Keratinocyte (primary cell): ENCODE measurements at regions not wholly inside any gene's neighbourhood (a gene's known extent, or its start where the extent isn't known, plus 50 kb on each side); places are given as distances from the start of the nearest gene placed in this dataset.

Source experiments
- DNase-seq: peaks from one replicate; pipeline ENCODE4 v3.0.0-alpha.2; 2011; ENCODE audit warnings: low read depth, missing footprints, low spot score
- FAIRE-seq: peaks from 2 replicates; lab custom pipeline; 2011; peaks lifted over from hg19 to GRCh38; lab: Jason Lieb, UNC
- H2AFZ ChIP-seq: 2 replicates; pipeline ENCODE4 v1.6.0; 2012; ENCODE audit warnings: low read length, control low read depth, inconsistent platforms; ENCODE audit not compliant: control insufficient read depth
- H3K27ac ChIP-seq: 2 replicates; pipeline ENCODE4 v1.5.1; 2011; ENCODE audit warnings: low read length; ENCODE audit not compliant: control insufficient read depth, insufficient read depth
- H3K27me3 ChIP-seq: 3 replicates; pipeline ENCODE4 v1.6.0; 2011; ENCODE audit warnings: low read length; ENCODE audit not compliant: control insufficient read depth, insufficient read depth; ENCODE audit errors: extremely low read depth
- H3K36me3 ChIP-seq, 2 experiments: 2 replicates in 1 of 2; 3 replicates in 1 of 2; pipeline ENCODE4 v1.5.1; 2011; ENCODE audit warnings: low read length in 2 of 2, mild to moderate bottlenecking in 1 of 2; ENCODE audit not compliant: control insufficient read depth in 2 of 2, insufficient read depth in 2 of 2; ENCODE audit errors: extremely low read depth in 1 of 2
- H3K4me1 ChIP-seq: 3 replicates; pipeline ENCODE4 v1.5.1; 2011; ENCODE audit warnings: low read length; ENCODE audit not compliant: control insufficient read depth, insufficient read depth; ENCODE audit errors: extremely low read depth
- H3K4me2 ChIP-seq: 3 replicates; pipeline ENCODE4 v1.6.0; 2011; ENCODE audit warnings: low read depth, low read length; ENCODE audit not compliant: control insufficient read depth, insufficient read depth; ENCODE audit errors: extremely low read depth
- H3K4me3 ChIP-seq, 3 experiments: fragments of 200-600 bp in 1 of 3; sonication (generic) in 1 of 3; 2 replicates in 2 of 3; 3 replicates in 1 of 3; pipeline ENCODE4 v1.5.1; 2011 to 2016; ENCODE audit warnings: low read length in 3 of 3, mild to moderate bottlenecking in 3 of 3, control low read depth in 2 of 3, inconsistent platforms in 1 of 3, low read depth in 1 of 3, mixed read lengths in 1 of 3, mixed run types in 1 of 3, moderate library complexity in 1 of 3; ENCODE audit not compliant: control insufficient read depth in 2 of 3, insufficient read depth in 2 of 3; ENCODE audit errors: extremely low read depth in 1 of 3
- H3K79me2 ChIP-seq: 2 replicates; pipeline ENCODE4 v1.6.0; 2012; ENCODE audit warnings: low read length; ENCODE audit not compliant: control insufficient read depth, insufficient read depth
- H3K9ac ChIP-seq: 3 replicates; pipeline ENCODE4 v1.6.0; 2011; ENCODE audit warnings: low read length; ENCODE audit not compliant: control insufficient read depth, insufficient read depth; ENCODE audit errors: extremely low read depth
- H3K9me1 ChIP-seq: 3 replicates; pipeline ENCODE4 v1.6.0; 2011; ENCODE audit warnings: low read length; ENCODE audit not compliant: control insufficient read depth, insufficient read depth; ENCODE audit errors: extremely low read depth
- H3K9me3 ChIP-seq: 2 replicates; pipeline ENCODE4 v1.5.1; 2012; ENCODE audit warnings: low read depth, low read length; ENCODE audit not compliant: control insufficient read depth
- H4K20me1 ChIP-seq: 3 replicates; pipeline ENCODE4 v1.6.0; 2011; ENCODE audit warnings: low read length; ENCODE audit not compliant: control insufficient read depth, insufficient read depth; ENCODE audit errors: extremely low read depth
- CTCF ChIP-seq, 3 experiments: IDR thresholded peaks in 1 of 3; conservative IDR thresholded peaks in 1 of 3; optimal IDR thresholded peaks in 1 of 3; 2 replicates in 2 of 3; 3 replicates in 1 of 3; pipeline versions ENCODE3 to v1.5.1; 2011; ENCODE audit warnings: low read length in 3 of 3, mild to moderate bottlenecking in 3 of 3, moderate library complexity in 2 of 3, control low read depth in 1 of 3, inconsistent platforms in 1 of 3; ENCODE audit not compliant: insufficient read depth in 2 of 3; ENCODE audit errors: extremely low read depth in 1 of 3
- EZH2 ChIP-seq: IDR thresholded peaks from one replicate; pipeline ENCODE4 v1.6.1; 2012; ENCODE audit warnings: inconsistent platforms, mild to moderate bottlenecking, low read length, moderate library complexity
- dilution Hi-C: fragments of 300-500 bp; cut with MboI; formaldehyde crosslinking; loops from one replicate; pipeline ENCODE4 v1.7.0; 2020; ENCODE audit warnings: low sequenced_read_pairs; ENCODE audit not compliant: extremely low pct_ligation_motif_present

GRCh38 chr14:55964091-55964490 is 154.1 kb upstream of the PELI2 start:
- no peaks in the 10 kb centered on the region for H3K27me3 ChIP-seq
- FAIRE-seq (no peak), DNase-seq (no peak)
- dilution Hi-C loops: no loop called here
- TF ChIP-seq CTCF (optimal IDR thresholded peaks at IDR 0.05 in 1 of 3, IDR thresholded peaks at IDR 0.05 in 1 of 3, conservative IDR thresholded peaks at IDR 0.05 in 1 of 3; ENCODE audit: extremely low read depth in 1 of 3, insufficient read depth in 2 of 3, low read length in 3 of 3) (no peak), EZH2 (no peak)
- no peak overlapping the region for H2AFZ ChIP-seq
- no peaks in the 10 kb centered on the region for H3K9me1 ChIP-seq
- no peaks in the 10 kb centered on the region for H4K20me1 ChIP-seq
- H3K4me1 ChIP-seq: no peaks in the 10 kb centered on the region
- no peaks in the 10 kb centered on the region for H3K36me3 ChIP-seq
- no peak overlapping the region for H3K9ac ChIP-seq
- no peak overlapping the region for H3K4me2 ChIP-seq
- no peak overlapping the region for H3K27ac ChIP-seq
- no peaks in the 10 kb centered on the region for H3K9me3 ChIP-seq
- no peak overlapping the region for H3K4me3 ChIP-seq
- H3K79me2 ChIP-seq: no peaks in the 10 kb centered on the region

GRCh38 chr14:55964821-55965220 is 153.4 kb upstream of the PELI2 start:
- no peak overlapping the region for H2AFZ ChIP-seq
- H3K4me1 ChIP-seq: no peaks in the 10 kb centered on the region
- no peaks in the 10 kb centered on the region for H4K20me1 ChIP-seq
- H3K4me2 ChIP-seq: no peak overlapping the region
- no peaks in the 10 kb centered on the region for H3K79me2 ChIP-seq
- dilution Hi-C loops: no loop called here
- no peak overlapping the region for H3K9ac ChIP-seq
- DNase-seq (no peak), FAIRE-seq (no peak)
- H3K9me1 ChIP-seq: no peaks in the 10 kb centered on the region
- H3K27ac ChIP-seq: no peak overlapping the region
- no peaks in the 10 kb centered on the region for H3K9me3 ChIP-seq
- TF ChIP-seq CTCF (optimal IDR thresholded peaks at IDR 0.05 in 1 of 3, IDR thresholded peaks at IDR 0.05 in 1 of 3, conservative IDR thresholded peaks at IDR 0.05 in 1 of 3; ENCODE audit: extremely low read depth in 1 of 3, insufficient read depth in 2 of 3, low read length in 3 of 3): no peak
- no peak for TF ChIP-seq EZH2
- H3K36me3 ChIP-seq: no peaks in the 10 kb centered on the region
- no peak overlapping the region for H3K4me3 ChIP-seq
- H3K27me3 ChIP-seq: no peaks in the 10 kb centered on the region
